ENCODE measurements at regions not wholly inside any gene's neighbourhood (a gene's known extent, or its start where the extent isn't known, plus 50 kb on each side); places are given as distances from the start of the nearest gene placed in this dataset.

GRCh38 chr5:2160811-2161210 lies 278.1 kb upstream of the IRX4 start:
- TF ChIP-seq CTCF (IDR thresholded peaks at IDR 0.05; ENCODE audit: low read depth, low read length, poor library complexity, severe bottlenecking) (no peak), EZH2phosphoT487 (IDR thresholded peaks at IDR 0.05; ENCODE audit: borderline replicate concordance, low read length) (no peak)

All from DOHH2 (cell line).